HG02840 (cell line): ENCODE measurements at regions not wholly inside any gene's neighbourhood (a gene's known extent, or its start where the extent isn't known, plus 50 kb on each side); places are given as distances from the start of the nearest gene placed in this dataset.

Experiments
- ATAC-seq: cut with Tn5 transposase; IDR thresholded peaks from one replicate; pipeline ENCODE4 v1.9.1; 2021; ENCODE audit warnings: mild to moderate bottlenecking, moderate library complexity, moderate number of reproducible peaks; ENCODE audit not compliant: unreplicated experiment, low FRiP score

DNA sequence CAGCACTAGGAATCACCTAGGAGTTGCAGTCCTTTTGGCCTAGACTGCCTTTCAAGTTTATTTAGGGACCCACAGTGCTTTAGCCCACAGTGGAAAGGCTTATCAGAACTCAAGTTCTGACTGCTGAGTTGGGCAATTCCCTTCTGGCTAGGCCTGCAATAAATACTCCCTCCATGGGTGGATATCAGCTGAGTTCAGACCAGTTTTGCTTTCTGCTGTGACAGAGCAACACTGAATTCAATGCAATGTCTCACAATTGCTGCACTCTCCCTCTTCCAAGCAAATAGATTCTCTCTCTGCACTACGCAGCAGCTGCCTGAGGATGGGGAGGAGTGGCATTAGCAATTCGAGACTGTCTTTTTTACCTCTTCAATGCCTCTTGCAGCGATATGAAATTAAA is 1153.3 kb downstream of the SORCS1 start:
- ATAC-seq, result no peak

GRCh38 chr10:106000721-106001120 is 1163.8 kb downstream of the SORCS1 start:
- ATAC-seq, result no peak

- no peak for ATAC-seq
Observed at GRCh38 chr10:105993609-105994008, 1170.9 kb downstream of the SORCS1 start.

DNA sequence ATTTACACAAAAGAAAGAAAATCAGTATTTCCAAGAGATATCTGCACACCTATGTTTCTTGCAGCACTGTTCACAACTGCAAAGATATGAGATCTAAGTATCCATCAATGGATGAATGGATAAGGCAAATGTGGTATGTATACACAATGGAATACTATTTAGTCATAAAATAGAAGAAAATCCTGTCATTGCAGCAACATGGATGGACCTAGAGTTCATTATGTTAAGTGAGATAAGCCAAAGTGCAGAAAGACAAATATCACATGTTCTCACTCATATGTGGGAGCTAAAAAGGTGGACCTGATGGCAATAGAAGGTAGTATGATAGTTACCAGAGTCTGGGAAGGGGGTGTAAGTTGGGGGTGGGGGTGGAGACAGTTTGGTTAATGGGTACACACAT is 1171.6 kb downstream of the SORCS1 start:
- no peak for ATAC-seq

- no peak for ATAC-seq
Observed at GRCh38 chr10:105990529-105990928, 1174.0 kb downstream of the SORCS1 start.

DNA sequence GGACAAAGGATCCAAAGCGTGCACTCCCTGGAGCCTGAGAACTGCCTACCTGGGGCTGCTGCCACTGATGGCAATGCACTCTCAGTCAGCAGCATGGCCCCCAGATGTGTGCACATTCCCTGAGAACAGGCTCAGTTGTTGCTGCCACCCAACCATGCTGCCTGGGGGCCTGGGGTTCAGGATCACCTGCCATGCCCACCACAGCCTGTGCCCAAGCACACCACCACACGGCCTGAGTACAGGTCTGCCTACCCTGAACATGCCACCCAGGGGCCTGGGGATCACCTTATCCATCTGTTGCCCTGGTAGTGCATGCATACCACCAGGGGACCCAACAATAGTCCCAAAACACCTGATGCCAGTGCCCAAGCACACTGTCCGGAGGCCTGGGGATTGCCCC is 1174.5 kb downstream of the SORCS1 start:
- ATAC-seq, result no peak

GRCh38 chr10:105988848-105989247 is 1175.7 kb downstream of the SORCS1 start:
- ATAC-seq, result no peak

GRCh38 chr10:105986912-105987635 is 1177.4 kb downstream of the SORCS1 start:
- ATAC-seq, result no peak

GRCh38 chr10:105986486-105986885 is 1178.0 kb downstream of the SORCS1 start:
- ATAC-seq, result no peak

DNA sequence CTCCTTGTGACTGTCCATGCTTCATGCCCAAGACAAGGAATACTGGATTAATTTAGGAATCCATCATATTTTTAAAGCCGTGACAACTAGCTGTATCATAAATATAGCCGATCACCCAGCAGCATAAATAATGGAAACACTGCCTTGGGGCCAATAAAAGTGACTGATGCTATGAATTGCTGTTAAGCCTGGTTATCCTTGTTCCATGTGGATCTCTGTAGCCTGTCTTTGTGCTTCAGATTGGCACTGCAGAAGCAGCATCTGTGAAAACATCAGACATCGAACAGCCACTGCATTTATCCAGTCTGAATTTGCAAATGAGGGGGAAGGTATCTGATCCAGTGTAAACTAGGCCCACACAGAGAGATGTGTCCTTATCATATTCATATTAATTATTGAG is 1181.8 kb downstream of the SORCS1 start:
- ATAC-seq, result no peak

GRCh38 chr10:105981679-105982078 is 1182.8 kb downstream of the SORCS1 start:
- no peak for ATAC-seq

DNA sequence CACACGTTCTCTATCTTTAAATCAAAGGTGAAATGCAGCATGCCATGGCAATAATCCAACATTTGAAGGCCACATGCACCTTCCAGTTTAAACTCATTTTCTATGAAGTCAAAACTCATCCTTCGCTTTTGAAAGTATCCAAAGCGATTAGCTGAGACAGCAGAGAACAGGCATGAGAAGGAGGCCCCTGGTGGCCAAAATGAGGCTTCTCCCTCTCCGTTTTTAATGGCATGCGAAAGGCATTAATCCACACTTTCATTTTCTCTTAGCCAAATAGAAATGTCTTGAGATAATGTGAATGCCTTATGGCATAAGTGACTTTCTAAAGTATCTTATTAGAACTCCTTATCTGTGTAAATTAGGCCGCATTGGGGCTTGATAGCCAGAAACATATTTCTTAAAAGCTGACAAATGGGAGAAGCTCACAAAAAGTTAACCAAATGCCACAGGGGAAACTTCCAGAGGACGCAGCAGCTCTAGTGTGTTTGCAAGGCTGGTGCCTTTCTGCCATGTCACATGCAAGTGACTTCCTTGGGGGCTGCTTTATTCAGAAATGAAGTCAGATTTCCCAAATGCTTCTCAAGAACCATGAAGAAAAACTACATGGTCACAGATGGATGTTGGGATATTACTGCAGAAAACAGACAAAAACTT is 1189.6 kb downstream of the SORCS1 start:
- ATAC-seq, result no peak

GRCh38 chr10:105973902-105974301 is 1190.6 kb downstream of the SORCS1 start:
- no peak for ATAC-seq

DNA sequence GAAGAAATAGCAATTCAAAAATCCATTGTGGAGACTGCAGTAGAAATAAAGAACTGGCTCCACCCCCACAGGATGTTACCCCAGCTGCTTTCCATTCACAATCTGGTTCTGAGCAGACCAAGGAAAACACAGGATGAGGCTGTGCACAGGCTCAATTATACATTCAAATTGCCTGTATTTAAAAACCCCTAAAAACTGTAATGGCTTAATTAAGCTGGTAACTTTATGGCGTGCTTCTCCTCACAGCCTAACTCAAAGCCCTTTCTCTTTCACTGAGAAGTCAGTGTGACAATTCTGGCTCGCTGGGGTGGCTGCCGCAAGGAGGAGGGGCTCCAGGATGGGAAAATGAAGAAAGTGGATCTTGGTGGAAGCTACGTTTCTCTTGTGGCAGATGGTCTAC is 1191.1 kb downstream of the SORCS1 start:
- ATAC-seq, result no peak

DNA sequence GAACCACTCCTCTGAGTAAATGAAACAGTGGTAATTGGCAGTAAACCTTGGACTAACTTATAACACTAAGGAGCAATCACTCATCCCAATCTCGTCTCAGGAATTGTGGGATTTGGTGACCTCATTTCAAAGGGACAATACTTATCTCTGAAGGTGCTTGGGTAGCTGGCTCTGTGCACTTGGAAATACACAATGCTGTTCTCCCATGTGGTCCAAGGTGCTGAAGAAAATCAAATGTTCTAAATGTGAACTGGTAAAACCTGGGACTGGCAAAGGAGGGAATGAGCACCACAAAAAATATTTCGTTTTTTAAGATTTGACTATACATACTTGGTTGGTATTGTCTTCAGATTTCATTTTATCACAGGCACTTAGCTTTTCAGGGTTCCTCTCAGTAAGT is 1193.0 kb downstream of the SORCS1 start:
- no peak for ATAC-seq

DNA sequence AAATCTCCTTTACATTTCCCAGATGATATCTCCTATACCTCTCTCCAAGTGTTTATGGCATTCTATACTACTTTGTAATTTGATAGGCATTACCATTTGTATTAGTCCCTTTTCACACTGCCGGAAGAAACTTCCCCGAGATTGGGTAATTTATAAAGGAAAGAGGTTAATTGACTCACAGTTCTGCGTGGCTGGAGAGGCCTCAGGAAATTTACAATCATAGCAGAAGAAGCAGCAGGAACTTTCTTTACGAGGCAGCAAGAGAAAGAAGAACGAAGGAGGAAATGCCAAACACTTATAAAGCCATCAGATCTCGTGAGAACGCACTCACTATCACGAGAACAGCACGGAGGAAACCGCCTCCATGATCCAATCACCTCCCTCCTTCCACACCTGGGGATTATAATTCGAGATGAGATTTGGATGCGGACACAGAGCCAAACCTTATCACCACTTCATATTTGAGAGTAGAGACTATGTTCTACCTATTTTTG is 1194.6 kb downstream of the SORCS1 start:
- no peak for ATAC-seq

DNA sequence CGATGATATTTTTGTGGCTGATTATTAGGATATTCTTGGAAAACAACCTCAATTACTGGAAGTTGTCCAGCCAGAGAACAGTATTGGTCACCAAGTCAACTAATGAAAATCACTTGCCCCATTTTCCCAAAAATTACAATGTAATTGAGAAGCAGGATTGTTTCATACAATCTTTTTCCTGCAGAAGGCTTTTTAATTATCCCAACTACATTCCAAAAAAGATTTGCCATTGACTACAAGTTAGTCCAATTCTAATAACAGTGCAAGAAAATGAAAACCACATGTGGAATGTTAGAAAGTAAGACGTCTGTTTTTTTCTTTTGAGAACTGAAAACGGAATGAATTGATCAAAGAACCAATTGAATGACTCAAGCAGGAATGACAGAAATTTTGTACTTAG is 1195.8 kb downstream of the SORCS1 start:
- no peak for ATAC-seq

DNA sequence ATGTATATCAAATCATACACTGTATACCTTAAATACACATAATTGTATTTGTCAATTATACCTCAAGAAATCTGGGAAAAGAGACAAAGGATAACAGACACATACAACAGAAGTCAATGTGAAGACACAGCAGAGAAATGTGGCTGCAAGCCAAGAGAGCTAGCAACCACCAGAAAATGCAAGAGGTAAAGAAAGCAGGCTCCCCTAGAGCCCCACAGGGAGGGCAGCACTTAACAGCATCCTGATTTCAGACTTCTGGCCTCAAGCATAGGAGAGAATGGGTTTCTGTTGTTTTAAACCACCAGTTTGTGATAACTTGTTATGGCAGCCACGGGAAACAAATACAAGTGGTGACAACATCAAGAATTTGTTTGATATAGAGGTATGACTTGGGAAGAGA is 1197.2 kb downstream of the SORCS1 start:
- no peak for ATAC-seq

DNA sequence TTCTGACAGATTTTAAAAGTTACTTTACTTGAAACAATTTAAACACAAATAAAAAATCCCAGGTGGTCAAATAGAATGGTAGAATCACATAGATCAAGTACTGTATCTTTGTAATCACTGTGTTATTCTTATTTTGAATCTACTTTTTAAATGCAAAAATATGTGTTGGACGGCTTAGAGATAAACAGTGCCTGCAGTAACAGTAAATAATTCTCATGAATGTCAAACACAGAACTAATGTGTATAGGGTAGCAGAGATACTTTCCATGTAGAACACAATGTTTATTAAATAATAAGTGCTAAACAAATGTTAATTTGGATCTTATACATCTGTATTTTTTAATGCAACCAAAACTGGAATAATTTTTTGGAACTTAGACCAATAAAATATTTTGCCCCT is 1199.4 kb downstream of the SORCS1 start:
- no peak for ATAC-seq

GRCh38 chr10:105964009-105964408 is 1200.5 kb downstream of the SORCS1 start:
- no peak for ATAC-seq

DNA sequence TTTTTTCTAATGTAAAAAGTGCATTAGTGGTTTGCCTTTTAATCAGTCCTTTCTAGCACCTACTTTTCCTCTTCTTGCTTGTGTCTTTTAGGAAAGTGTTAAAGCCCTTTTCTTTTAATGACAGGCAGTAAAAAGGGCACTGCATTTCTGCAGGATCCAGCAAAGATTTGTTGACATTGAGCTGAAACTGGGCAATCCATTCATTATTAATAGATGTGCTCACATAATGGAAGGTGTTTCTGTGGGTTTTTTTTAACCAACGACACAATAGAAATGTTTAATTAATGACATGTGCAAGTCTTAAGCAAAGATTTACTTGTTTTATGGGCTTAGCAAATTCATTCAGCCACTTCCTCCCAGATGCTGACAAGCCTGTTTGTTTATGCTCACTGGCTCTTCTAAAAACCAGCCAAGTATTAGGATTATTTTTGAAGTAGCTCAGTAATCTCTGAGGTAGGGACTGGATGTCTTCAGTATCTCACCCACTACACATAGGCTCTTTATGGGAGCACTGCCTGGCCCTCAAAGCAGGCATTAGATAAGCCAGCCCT is 1201.1 kb downstream of the SORCS1 start:
- ATAC-seq, result no peak

- ATAC-seq, result no peak
Observed at GRCh38 chr10:105956550-105956949, 1208.0 kb downstream of the SORCS1 start.
